Neuronal stem cell (in vitro differentiated cells): ENCODE measurements at regions not wholly inside any gene's neighbourhood (a gene's known extent, or its start where the extent isn't known, plus 50 kb on each side); places are given as distances from the start of the nearest gene placed in this dataset.

Experiments
- DNase-seq: peaks from one replicate; pipeline ENCODE4 v3.0.0-alpha.2; 2013; ENCODE audit warnings: low spot score
- H2AFZ ChIP-seq: one replicate; pipeline ENCODE4 v1.6.1; 2013; ENCODE audit warnings: mild to moderate bottlenecking, low read length, inconsistent platforms
- H2AK5ac ChIP-seq: 2 replicates; pipeline ENCODE4 v1.6.1; 2013; ENCODE audit warnings: low read depth, mild to moderate bottlenecking, inconsistent platforms, low read length, moderate library complexity, mixed read lengths
- H2BK120ac ChIP-seq: 2 replicates; pipeline ENCODE4 v1.6.1; 2013; ENCODE audit warnings: low read depth, mild to moderate bottlenecking, inconsistent platforms, low read length, moderate library complexity, mixed read lengths
- H2BK12ac ChIP-seq: one replicate; pipeline ENCODE4 v1.6.1; 2013; ENCODE audit warnings: low read length, inconsistent platforms
- H2BK15ac ChIP-seq: 2 replicates; pipeline ENCODE4 v1.6.1; 2013; ENCODE audit warnings: mild to moderate bottlenecking, low read length, inconsistent platforms, mixed read lengths
- H2BK5ac ChIP-seq: one replicate; pipeline ENCODE4 v1.6.1; 2013; ENCODE audit warnings: inconsistent platforms, mild to moderate bottlenecking, low read length, moderate library complexity
- H3K14ac ChIP-seq: one replicate; pipeline ENCODE4 v1.6.1; 2013; ENCODE audit warnings: low read length, inconsistent platforms
- H3K18ac ChIP-seq: 2 replicates; pipeline ENCODE4 v1.6.1; 2013; ENCODE audit warnings: low read length, inconsistent platforms
- H3K23ac ChIP-seq: 2 replicates; pipeline ENCODE4 v1.6.1; 2013; ENCODE audit warnings: low read depth, mild to moderate bottlenecking, mixed read lengths, low read length, inconsistent platforms; ENCODE audit not compliant: poor library complexity
- H3K27ac ChIP-seq: replicated peaks from 3 replicates; pipeline ENCODE4 v1.5.1; 2013; ENCODE audit warnings: low read length, inconsistent platforms
- H3K27me3 ChIP-seq, 3 experiments: 2 replicates each; pipeline ENCODE4 v1.6.1; 2013; ENCODE audit warnings: low read length in 3 of 3, mild to moderate bottlenecking in 2 of 3, inconsistent platforms in 1 of 3, low read depth in 1 of 3, mixed read lengths in 1 of 3, moderate library complexity in 1 of 3; ENCODE audit not compliant: control insufficient read depth in 3 of 3, insufficient read depth in 3 of 3
- H3K36me3 ChIP-seq, 2 donors: replicated peaks in 1 of 2; 2 replicates each; pipeline ENCODE4 v1.6.1; 2013; ENCODE audit warnings: low read length in 2 of 2; ENCODE audit not compliant: control insufficient read depth in 2 of 2, insufficient read depth in 2 of 2
- H3K4ac ChIP-seq: 2 replicates; pipeline ENCODE4 v1.6.1; 2013; ENCODE audit warnings: inconsistent platforms, mild to moderate bottlenecking, low read length, moderate library complexity
- H3K4me1 ChIP-seq, 2 donors: 1 replicate in 1 of 2; 2 replicates in 1 of 2; pipeline ENCODE4 v1.6.1; 2013; ENCODE audit warnings: low read length in 2 of 2, low read depth in 1 of 2; ENCODE audit not compliant: control insufficient read depth in 2 of 2, insufficient read depth in 1 of 2
- H3K4me2 ChIP-seq: one replicate; pipeline ENCODE4 v1.6.1; 2013; ENCODE audit warnings: mild to moderate bottlenecking, low read length, inconsistent platforms; ENCODE audit not compliant: insufficient read depth, poor library complexity, severe bottlenecking
- H3K4me3 ChIP-seq, 2 donors: 2 replicates each; pipeline ENCODE4 v1.5.1; 2013; ENCODE audit warnings: low read length in 2 of 2, mild to moderate bottlenecking in 2 of 2, inconsistent platforms in 1 of 2, moderate library complexity in 1 of 2
- H3K79me1 ChIP-seq: one replicate; pipeline ENCODE4 v1.6.1; 2013; ENCODE audit warnings: low read depth, mild to moderate bottlenecking, inconsistent platforms, low read length, moderate library complexity
- H3K9ac ChIP-seq: one replicate; pipeline ENCODE4 v1.6.1; 2013; ENCODE audit warnings: mild to moderate bottlenecking, low read depth, low read length, inconsistent platforms; ENCODE audit not compliant: poor library complexity
- H3K9me3 ChIP-seq, 2 donors: replicated peaks in 1 of 2; 2 replicates each; pipeline versions ENCODE3 to v1.6.1; 2013; ENCODE audit warnings: low read length in 2 of 2, mild to moderate bottlenecking in 2 of 2, inconsistent platforms in 1 of 2, low read depth in 1 of 2, mixed read lengths in 1 of 2, moderate library complexity in 1 of 2; ENCODE audit not compliant: control insufficient read depth in 2 of 2, insufficient read depth in 1 of 2
- H4K8ac ChIP-seq: one replicate; pipeline ENCODE4 v1.6.1; 2013; ENCODE audit warnings: low read depth, mild to moderate bottlenecking, inconsistent platforms, low read length, moderate library complexity
- H4K91ac ChIP-seq: one replicate; pipeline ENCODE4 v1.6.1; 2013; ENCODE audit warnings: low read length, low read depth, mild to moderate bottlenecking, inconsistent platforms; ENCODE audit not compliant: poor library complexity
- WGBS, 2 donors: extraction: QIAGEN DNeasy Blood & Tissue Kit; methylation state at CpG; one replicate each; pipeline ENCODE4 v1.1.7; 2013; ENCODE audit warnings: missing lambda C conversion rate in 2 of 2, mixed read lengths in 1 of 2; ENCODE audit not compliant: insufficient read length in 2 of 2, insufficient replicate concordance in 1 of 2; ENCODE audit errors: extremely low coverage in 2 of 2; 5-methylcytosine and 5-hydroxymethylcytosine counted together

DNA sequence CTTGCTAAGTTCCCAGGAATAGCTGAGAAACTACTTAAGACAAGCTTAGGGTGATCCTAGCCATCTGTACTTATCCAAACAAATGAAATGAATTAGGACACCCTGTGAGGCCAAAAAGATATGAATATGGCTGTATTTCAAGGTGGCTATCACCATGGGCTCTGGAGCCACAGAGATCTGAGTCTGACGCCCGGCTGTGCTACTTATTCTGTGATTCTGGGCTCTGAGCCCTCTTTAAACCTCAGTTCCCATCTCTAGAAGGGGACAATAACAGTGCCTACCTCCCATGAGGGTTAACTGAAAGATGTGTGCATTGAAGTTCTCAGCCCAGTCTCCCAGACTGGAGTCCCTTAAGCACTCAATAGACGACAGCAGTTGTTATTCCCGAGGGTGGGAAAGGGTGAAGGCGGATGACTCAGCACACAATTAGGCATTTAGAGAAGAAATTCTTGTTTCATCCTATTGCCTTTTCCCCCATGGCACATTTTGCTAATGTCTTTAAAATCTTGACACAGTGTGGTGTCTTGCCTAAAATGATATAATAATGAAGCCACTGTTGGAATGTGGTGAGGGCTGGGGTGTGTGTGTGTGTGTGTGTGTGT, 132.5 kb downstream of the ADAMTS15 start:
- H2BK120ac ChIP-seq, result no peak overlapping the region
- no peak overlapping the region for H3K23ac ChIP-seq
- no peaks in the 10 kb centered on the region for H3K36me3 ChIP-seq
- no peak overlapping the region for H2BK15ac ChIP-seq
- no peak overlapping the region for H2AFZ ChIP-seq
- H3K14ac ChIP-seq, result no peak overlapping the region
- H4K8ac ChIP-seq, result no peak overlapping the region
- no peaks in the 10 kb centered on the region for H3K27me3 ChIP-seq
- DNase-seq, result peak; percentile 17
- H2BK12ac ChIP-seq, result no peak overlapping the region
- H3K4me1 ChIP-seq, result peaks cover 17 to 21% of the 10 kb centered on the region in 2 donors
- no peak overlapping the region for H3K9ac ChIP-seq
- no peak overlapping the region for H2BK5ac ChIP-seq
- peaks cover 6 to 9% of the 10 kb centered on the region in 2 donors for H3K9me3 ChIP-seq
- H2AK5ac ChIP-seq, result no peak overlapping the region
- H3K18ac ChIP-seq, result no peak overlapping the region
- H3K27ac ChIP-seq, result peak overlapping the region; percentile 21
- H3K79me1 ChIP-seq, result no peaks in the 10 kb centered on the region
- no peak overlapping the region for H3K4me3 ChIP-seq
- no peak overlapping the region for H3K4ac ChIP-seq
- WGBS, 2 donors, result no CpG with 5 or more reads among the region's 5 CpGs
- H4K91ac ChIP-seq, result no peak overlapping the region
- H3K4me2 ChIP-seq, result no peak overlapping the region

DNA sequence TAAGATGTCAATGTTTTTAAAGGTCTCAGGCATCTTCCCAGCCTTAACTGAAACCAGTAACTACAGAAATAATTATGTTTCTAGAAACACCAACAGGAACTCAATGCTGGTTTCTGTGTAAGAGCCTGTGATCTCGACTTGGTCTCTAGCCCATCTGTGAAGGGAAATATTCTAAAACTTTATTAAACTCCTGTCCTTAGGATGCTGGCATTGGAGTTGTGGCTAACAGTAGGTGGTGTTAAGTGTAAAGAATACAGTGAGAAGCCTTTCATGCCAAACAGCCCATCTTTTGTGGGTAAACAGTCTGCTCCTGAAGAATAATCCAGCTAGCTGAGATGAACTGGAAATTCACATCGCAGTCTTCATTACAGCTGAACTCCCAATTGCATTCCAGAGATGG, 133.2 kb downstream of the ADAMTS15 start:
- H3K4ac ChIP-seq, result no peak overlapping the region
- H3K27ac ChIP-seq, result no peak overlapping the region
- no peaks in the 10 kb centered on the region for H3K79me1 ChIP-seq
- H3K4me2 ChIP-seq, result no peak overlapping the region
- DNase-seq, result no peak
- H2AK5ac ChIP-seq, result no peak overlapping the region
- no peak overlapping the region for H3K23ac ChIP-seq
- WGBS, 2 donors, result no CpG with 5 or more reads among the region's 2 CpGs
- H3K27me3 ChIP-seq, result no peaks in the 10 kb centered on the region
- H3K18ac ChIP-seq, result no peak overlapping the region
- no peak overlapping the region for H3K9ac ChIP-seq
- H3K4me3 ChIP-seq, result no peak overlapping the region
- no peak overlapping the region for H2BK12ac ChIP-seq
- no peak overlapping the region for H2BK120ac ChIP-seq
- H3K4me1 ChIP-seq, result peaks cover 17 to 21% of the 10 kb centered on the region in 2 donors
- H2BK5ac ChIP-seq, result no peak overlapping the region
- H3K14ac ChIP-seq, result no peak overlapping the region
- H4K91ac ChIP-seq, result no peak overlapping the region
- H3K36me3 ChIP-seq, result no peaks in the 10 kb centered on the region
- no peak overlapping the region for H2AFZ ChIP-seq
- H2BK15ac ChIP-seq, result no peak overlapping the region
- no peak overlapping the region for H4K8ac ChIP-seq
- H3K9me3 ChIP-seq, result peaks cover 6 to 9% of the 10 kb centered on the region in 2 donors

DNA sequence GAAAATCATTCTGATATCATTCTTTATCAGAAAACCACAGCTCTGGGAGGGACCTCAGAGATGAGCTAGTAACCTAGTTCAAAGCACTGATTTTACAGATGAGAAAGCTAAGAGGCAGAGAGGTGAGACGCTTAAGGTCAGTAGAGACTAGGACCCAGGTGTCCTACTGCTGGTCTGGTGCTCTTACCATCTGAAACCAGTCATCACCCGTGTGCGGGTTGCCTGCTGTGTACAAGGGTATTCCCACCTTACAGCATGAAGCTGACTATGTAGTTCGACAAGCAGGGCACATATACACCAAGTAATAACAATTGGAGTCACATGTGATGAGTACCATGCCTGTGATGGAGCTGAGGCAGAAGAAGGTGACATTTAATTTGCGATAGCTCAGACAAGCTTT, 133.7 kb downstream of the ADAMTS15 start:
- H3K36me3 ChIP-seq, result no peaks in the 10 kb centered on the region
- H3K23ac ChIP-seq, result no peak overlapping the region
- H3K9me3 ChIP-seq, result peaks cover 6 to 12% of the 10 kb centered on the region in 2 donors
- no peak overlapping the region for H4K8ac ChIP-seq
- peaks cover 17 to 21% of the 10 kb centered on the region in 2 donors for H3K4me1 ChIP-seq
- no peak for DNase-seq
- H2BK120ac ChIP-seq, result no peak overlapping the region
- H3K4ac ChIP-seq, result no peak overlapping the region
- peak overlapping the region; percentile 77 for H2BK12ac ChIP-seq
- peak overlapping the region; percentile 64 for H3K18ac ChIP-seq
- H3K14ac ChIP-seq, result no peak overlapping the region
- H2BK5ac ChIP-seq, result no peak overlapping the region
- no peak overlapping the region for H3K4me3 ChIP-seq
- no CpG with 5 or more reads among the region's 5 CpGs for WGBS, 2 donors
- H3K79me1 ChIP-seq, result no peaks in the 10 kb centered on the region
- no peak overlapping the region for H2AK5ac ChIP-seq
- no peak overlapping the region for H3K27ac ChIP-seq
- H2AFZ ChIP-seq, result no peak overlapping the region
- no peak overlapping the region for H3K9ac ChIP-seq
- H4K91ac ChIP-seq, result no peak overlapping the region
- no peaks in the 10 kb centered on the region for H3K27me3 ChIP-seq
- peak overlapping the region; percentile 41 for H2BK15ac ChIP-seq
- H3K4me2 ChIP-seq, result no peak overlapping the region

DNA sequence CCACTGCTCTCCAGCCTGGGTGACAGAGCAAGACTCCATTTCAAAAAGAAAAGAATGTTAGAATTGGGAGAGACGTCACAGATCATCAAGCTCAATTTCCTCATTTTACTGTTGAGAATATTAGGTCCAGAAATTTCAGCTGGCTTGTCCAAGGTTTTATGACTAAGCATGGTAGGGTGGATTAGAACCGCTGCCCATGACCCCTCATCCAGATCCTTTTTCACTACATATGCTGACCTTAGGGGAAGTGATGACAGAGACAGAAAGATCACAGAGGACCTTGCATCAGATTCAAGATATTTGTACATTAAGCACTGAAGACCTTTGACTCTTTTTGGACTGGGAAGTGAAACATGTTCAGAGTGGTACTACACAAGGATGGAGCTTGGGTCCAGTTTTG, 134.5 kb downstream of the ADAMTS15 start:
- Histone ChIP-seq H2BK120ac (no peak overlapping the region), H2BK5ac (no peak overlapping the region), H3K4me2 (no peak overlapping the region), H3K4me3 (no peak overlapping the region), H3K36me3 (no peaks in the 10 kb centered on the region), H3K4me1 (peaks cover 17 to 21% of the 10 kb centered on the region in 2 donors), H3K27me3 (no peaks in the 10 kb centered on the region), H2BK12ac (no peak overlapping the region), H3K23ac (no peak overlapping the region), H3K18ac (no peak overlapping the region), H3K14ac (no peak overlapping the region), H3K79me1 (no peaks in the 10 kb centered on the region), H2AK5ac (no peak overlapping the region), H3K4ac (no peak overlapping the region), H4K91ac (no peak overlapping the region), H4K8ac (no peak overlapping the region), H3K9ac (no peak overlapping the region), H2AFZ (no peak overlapping the region), H2BK15ac (no peak overlapping the region), H3K9me3 (peaks cover 6 to 15% of the 10 kb centered on the region in 2 donors), H3K27ac (no peak overlapping the region)
- DNase-seq, result no peak
- WGBS, 2 donors, result no CpG with 5 or more reads among the region's 2 CpGs
